Hepatocyte (in vitro differentiated cells): ENCODE measurements at regions not wholly inside any gene's neighbourhood (a gene's known extent, or its start where the extent isn't known, plus 50 kb on each side); places are given as distances from the start of the nearest gene placed in this dataset.

Source experiments
- DNase-seq: peaks from one replicate; pipeline ENCODE4 v3.0.0-alpha.2; 2016; ENCODE audit warnings: low spot score
- H2AFZ ChIP-seq: fragments of 200-600 bp; sonication (generic); 2 replicates; pipeline ENCODE4 v1.6.0; 2016; ENCODE audit warnings: antibody characterized with exemption, mild to moderate bottlenecking
- H3K27ac ChIP-seq: fragments of 200-600 bp; sonication (generic); 2 replicates; pipeline ENCODE4 v1.5.1; 2016; ENCODE audit warnings: mild to moderate bottlenecking
- H3K27me3 ChIP-seq: fragments of 200-600 bp; sonication (generic); 2 replicates; pipeline ENCODE4 v1.6.1; 2016
- H3K36me3 ChIP-seq: fragments of 200-600 bp; sonication (generic); replicated peaks from 2 replicates; pipeline ENCODE4 v1.5.1; 2016; ENCODE audit warnings: low read depth; ENCODE audit not compliant: insufficient read depth
- H3K4me1 ChIP-seq: fragments of 200-600 bp; sonication (generic); 2 replicates; pipeline ENCODE4 v1.5.1; 2016; ENCODE audit warnings: mild to moderate bottlenecking, moderate library complexity; ENCODE audit not compliant: insufficient read depth
- H3K4me2 ChIP-seq: fragments of 200-600 bp; sonication (generic); 2 replicates; pipeline ENCODE4 v1.6.0; 2016
- H3K4me3 ChIP-seq: fragments of 200-600 bp; sonication (generic); 2 replicates; pipeline ENCODE4 v1.5.1; 2016; ENCODE audit warnings: mild to moderate bottlenecking
- H3K79me2 ChIP-seq: fragments of 200-600 bp; sonication (generic); 2 replicates; pipeline ENCODE4 v1.6.0; 2017; ENCODE audit warnings: mild to moderate bottlenecking
- H3K9me2 ChIP-seq: fragments of 200-600 bp; sonication (generic); replicated peaks from 2 replicates; pipeline ENCODE4 v1.6.0; 2017; ENCODE audit warnings: mild to moderate bottlenecking; ENCODE audit not compliant: insufficient read depth
- H3K9me3 ChIP-seq: fragments of 200-600 bp; sonication (generic); 2 replicates; pipeline ENCODE4 v1.5.1; 2016; ENCODE audit warnings: low read depth, mild to moderate bottlenecking
- H4K20me1 ChIP-seq: fragments of 200-600 bp; sonication (generic); 2 replicates; pipeline ENCODE4 v1.6.0; 2016; ENCODE audit warnings: mild to moderate bottlenecking; ENCODE audit not compliant: insufficient read depth, poor library complexity, severe bottlenecking
- CTCF ChIP-seq: fragments of 200-600 bp; sonication (generic); IDR thresholded peaks from 2 replicates; pipeline ENCODE4 v1.5.1; 2016; ENCODE audit warnings: antibody characterized with exemption, mild to moderate bottlenecking; ENCODE audit not compliant: poor library complexity
- EZH2 ChIP-seq: fragments of 200-600 bp; sonication (generic); IDR thresholded peaks from 2 replicates; pipeline ENCODE4 v1.6.1; 2016; ENCODE audit warnings: antibody characterized with exemption, mild to moderate bottlenecking, borderline replicate concordance
- EZH2phosphoT487 ChIP-seq: fragments of 200-600 bp; sonication (generic); IDR thresholded peaks from one replicate; pipeline ENCODE4 v1.6.1; 2018; ENCODE audit warnings: antibody characterized with exemption, mild to moderate bottlenecking, low read depth, moderate library complexity; ENCODE audit not compliant: unreplicated experiment, severe bottlenecking
- WGBS: methylation state at CpG from one replicate; pipeline ENCODE4 v1.1.6; 2016; ENCODE audit warnings: low lambda C conversion rate; ENCODE audit errors: missing lambda C conversion rate; 5-methylcytosine and 5-hydroxymethylcytosine counted together

- H3K36me3 ChIP-seq, result no peaks in the 10 kb centered on the region
- no peaks in the 10 kb centered on the region for H3K9me2 ChIP-seq
- no peak overlapping the region for H3K4me2 ChIP-seq
- WGBS, result 83% methylated on average over 3 of the region's 3 CpGs
- H2AFZ ChIP-seq, result no peak overlapping the region
- no peak overlapping the region for H3K27ac ChIP-seq
- H3K79me2 ChIP-seq, result no peaks in the 10 kb centered on the region
- H3K9me3 ChIP-seq, result no peaks in the 10 kb centered on the region
- H4K20me1 ChIP-seq, result no peaks in the 10 kb centered on the region
- TF ChIP-seq EZH2phosphoT487 (no peak), CTCF (no peak), EZH2 (no peak)
- no peaks in the 10 kb centered on the region for H3K4me1 ChIP-seq
- H3K4me3 ChIP-seq, result no peak overlapping the region
- no peaks in the 10 kb centered on the region for H3K27me3 ChIP-seq
- DNase-seq, result no peak
Observed at GRCh38 chr1:177593105-177593504, 376.8 kb downstream of the SEC16B start.

- Histone ChIP-seq H3K36me3 (no peaks in the 10 kb centered on the region), H3K4me3 (no peak overlapping the region), H3K9me3 (no peaks in the 10 kb centered on the region), H2AFZ (no peak overlapping the region), H3K9me2 (no peaks in the 10 kb centered on the region), H3K4me2 (no peak overlapping the region), H3K79me2 (no peaks in the 10 kb centered on the region), H3K4me1 (no peaks in the 10 kb centered on the region), H3K27ac (no peak overlapping the region), H4K20me1 (no peaks in the 10 kb centered on the region), H3K27me3 (no peaks in the 10 kb centered on the region)
- WGBS, result 82% methylated on average over 4 of the region's 4 CpGs
- DNase-seq, result no peak
- TF ChIP-seq CTCF, result no peak
- no peak for TF ChIP-seq EZH2
- TF ChIP-seq EZH2phosphoT487, result no peak
Observed at GRCh38 chr1:177592624-177593023, 377.2 kb downstream of the SEC16B start.

- Histone ChIP-seq H3K79me2 (no peaks in the 10 kb centered on the region), H3K4me1 (no peaks in the 10 kb centered on the region), H3K4me2 (no peak overlapping the region), H3K27me3 (no peaks in the 10 kb centered on the region), H3K9me3 (no peaks in the 10 kb centered on the region), H3K27ac (no peak overlapping the region), H3K4me3 (no peak overlapping the region), H2AFZ (no peak overlapping the region), H3K9me2 (no peaks in the 10 kb centered on the region), H3K36me3 (no peaks in the 10 kb centered on the region), H4K20me1 (no peaks in the 10 kb centered on the region)
- WGBS, result 85% methylated on average over 11 of the region's 11 CpGs
- TF ChIP-seq CTCF, result no peak
- no peak for TF ChIP-seq EZH2
- TF ChIP-seq EZH2phosphoT487, result no peak
- no peak for DNase-seq
Observed at GRCh38 chr1:177591155-177591554, 378.7 kb downstream of the SEC16B start.

- Histone ChIP-seq H3K9me2 (no peaks in the 10 kb centered on the region), H3K4me3 (no peak overlapping the region), H3K4me1 (peaks cover 9% of the 10 kb centered on the region), H3K27me3 (no peaks in the 10 kb centered on the region), H2AFZ (no peak overlapping the region), H3K9me3 (no peaks in the 10 kb centered on the region), H3K27ac (no peak overlapping the region), H3K4me2 (no peak overlapping the region), H3K79me2 (no peaks in the 10 kb centered on the region), H4K20me1 (no peaks in the 10 kb centered on the region), H3K36me3 (no peaks in the 10 kb centered on the region)
- WGBS, result 31% methylated on average over 3 of the region's 3 CpGs
- TF ChIP-seq CTCF (no peak), EZH2 (no peak), EZH2phosphoT487 (no peak)
- no peak for DNase-seq
Observed at GRCh38 chr1:177589166-177589565, 380.7 kb downstream of the SEC16B start.
